ENCODE measurements at regions not wholly inside any gene's neighbourhood (a gene's known extent, or its start where the extent isn't known, plus 50 kb on each side); places are given as distances from the start of the nearest gene placed in this dataset.

DNA sequence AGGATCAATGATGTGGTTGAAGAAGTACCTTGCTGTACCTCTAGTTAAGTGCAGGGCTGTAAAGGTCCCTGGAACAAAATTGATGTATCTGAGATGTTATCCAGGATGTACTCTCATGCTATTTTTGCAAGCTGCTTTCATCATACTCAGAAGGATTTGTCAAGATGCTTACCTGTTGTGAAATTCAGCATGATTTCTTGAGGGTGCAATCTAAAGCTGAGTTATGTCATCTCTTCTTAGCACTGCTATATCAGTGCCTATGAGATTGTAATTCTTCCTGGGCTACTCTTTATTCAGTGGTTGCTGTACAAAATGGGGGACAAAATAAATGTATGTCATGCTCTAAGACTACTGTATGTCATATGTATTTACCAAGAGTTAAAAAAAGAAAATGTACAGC is 340.7 kb upstream of the LMO3 start (continued):
- TF ChIP-seq, protein P1, sequence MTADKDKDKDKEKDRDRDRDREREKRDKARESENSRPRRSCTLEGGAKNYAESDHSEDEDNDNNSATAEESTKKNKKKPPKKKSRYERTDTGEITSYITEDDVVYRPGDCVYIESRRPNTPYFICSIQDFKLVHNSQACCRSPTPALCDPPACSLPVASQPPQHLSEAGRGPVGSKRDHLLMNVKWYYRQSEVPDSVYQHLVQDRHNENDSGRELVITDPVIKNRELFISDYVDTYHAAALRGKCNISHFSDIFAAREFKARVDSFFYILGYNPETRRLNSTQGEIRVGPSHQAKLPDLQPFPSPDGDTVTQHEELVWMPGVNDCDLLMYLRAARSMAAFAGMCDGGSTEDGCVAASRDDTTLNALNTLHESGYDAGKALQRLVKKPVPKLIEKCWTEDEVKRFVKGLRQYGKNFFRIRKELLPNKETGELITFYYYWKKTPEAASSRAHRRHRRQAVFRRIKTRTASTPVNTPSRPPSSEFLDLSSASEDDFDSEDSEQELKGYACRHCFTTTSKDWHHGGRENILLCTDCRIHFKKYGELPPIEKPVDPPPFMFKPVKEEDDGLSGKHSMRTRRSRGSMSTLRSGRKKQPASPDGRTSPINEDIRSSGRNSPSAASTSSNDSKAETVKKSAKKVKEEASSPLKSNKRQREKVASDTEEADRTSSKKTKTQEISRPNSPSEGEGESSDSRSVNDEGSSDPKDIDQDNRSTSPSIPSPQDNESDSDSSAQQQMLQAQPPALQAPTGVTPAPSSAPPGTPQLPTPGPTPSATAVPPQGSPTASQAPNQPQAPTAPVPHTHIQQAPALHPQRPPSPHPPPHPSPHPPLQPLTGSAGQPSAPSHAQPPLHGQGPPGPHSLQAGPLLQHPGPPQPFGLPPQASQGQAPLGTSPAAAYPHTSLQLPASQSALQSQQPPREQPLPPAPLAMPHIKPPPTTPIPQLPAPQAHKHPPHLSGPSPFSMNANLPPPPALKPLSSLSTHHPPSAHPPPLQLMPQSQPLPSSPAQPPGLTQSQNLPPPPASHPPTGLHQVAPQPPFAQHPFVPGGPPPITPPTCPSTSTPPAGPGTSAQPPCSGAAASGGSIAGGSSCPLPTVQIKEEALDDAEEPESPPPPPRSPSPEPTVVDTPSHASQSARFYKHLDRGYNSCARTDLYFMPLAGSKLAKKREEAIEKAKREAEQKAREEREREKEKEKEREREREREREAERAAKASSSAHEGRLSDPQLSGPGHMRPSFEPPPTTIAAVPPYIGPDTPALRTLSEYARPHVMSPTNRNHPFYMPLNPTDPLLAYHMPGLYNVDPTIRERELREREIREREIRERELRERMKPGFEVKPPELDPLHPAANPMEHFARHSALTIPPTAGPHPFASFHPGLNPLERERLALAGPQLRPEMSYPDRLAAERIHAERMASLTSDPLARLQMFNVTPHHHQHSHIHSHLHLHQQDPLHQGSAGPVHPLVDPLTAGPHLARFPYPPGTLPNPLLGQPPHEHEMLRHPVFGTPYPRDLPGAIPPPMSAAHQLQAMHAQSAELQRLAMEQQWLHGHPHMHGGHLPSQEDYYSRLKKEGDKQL (CRISPR knock-in tag; IDR thresholded peaks at IDR 0.05; ENCODE audit: borderline replicate concordance) = no peak
- TF ChIP-seq SNIP1 (IDR thresholded peaks at IDR 0.05; ENCODE audit: low read depth) (no peak), HDAC1 (IDR thresholded peaks at IDR 0.05) (no peak)
- TF ChIP-seq, protein P2, sequence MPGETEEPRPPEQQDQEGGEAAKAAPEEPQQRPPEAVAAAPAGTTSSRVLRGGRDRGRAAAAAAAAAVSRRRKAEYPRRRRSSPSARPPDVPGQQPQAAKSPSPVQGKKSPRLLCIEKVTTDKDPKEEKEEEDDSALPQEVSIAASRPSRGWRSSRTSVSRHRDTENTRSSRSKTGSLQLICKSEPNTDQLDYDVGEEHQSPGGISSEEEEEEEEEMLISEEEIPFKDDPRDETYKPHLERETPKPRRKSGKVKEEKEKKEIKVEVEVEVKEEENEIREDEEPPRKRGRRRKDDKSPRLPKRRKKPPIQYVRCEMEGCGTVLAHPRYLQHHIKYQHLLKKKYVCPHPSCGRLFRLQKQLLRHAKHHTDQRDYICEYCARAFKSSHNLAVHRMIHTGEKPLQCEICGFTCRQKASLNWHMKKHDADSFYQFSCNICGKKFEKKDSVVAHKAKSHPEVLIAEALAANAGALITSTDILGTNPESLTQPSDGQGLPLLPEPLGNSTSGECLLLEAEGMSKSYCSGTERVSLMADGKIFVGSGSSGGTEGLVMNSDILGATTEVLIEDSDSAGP (CRISPR knock-in tag; IDR thresholded peaks at IDR 0.05) = no peak

Measured in K562 (cell line).